K562 (cell line): ENCODE measurements at regions not wholly inside any gene's neighbourhood (a gene's known extent, or its start where the extent isn't known, plus 50 kb on each side); places are given as distances from the start of the nearest gene placed in this dataset.

ENCODE experiments used
- ATAC-seq: fragments of 200-7000 bp; cut with Tn5 transposase; 3 replicates; pipeline ENCODE4 v1.9.1; 2020; ENCODE audit warnings: moderate library complexity
- BruUV-seq: library from RNA; stranded (reverse); fragments of 400-500 nt; replicated peaks from 2 replicates; lab custom pipeline; 2021; lab: Mats Ljungman, UMichigan
- CTCF ChIA-PET: fragments of 300-600 bp; formaldehyde crosslinking; extraction: SDS; loops from one replicate; lab custom pipeline; 2021; ENCODE audit warnings: low intra/inter-chr PET ratio; lab: Yijun Ruan, JAX
- POLR2A ChIA-PET: fragments of 300-600, 350-650 bp; sonication (Branson Sonifier 250); formaldehyde crosslinking; extraction: SDS; loops from one replicate; lab custom pipeline; 2021; ENCODE audit warnings: antibody characterized with exemption, inconsistent platforms; lab: Yijun Ruan, JAX
- DNase-seq, 4 experiments: peaks; one replicate each; pipeline versions ENCODE4 v3.0.0 to v3.0.0-alpha.2; 2011 to 2018; ENCODE audit warnings: low spot score in 3 of 4, mixed read lengths in 3 of 4; ENCODE audit errors: extremely low read depth in 1 of 4
- FAIRE-seq: peaks from 2 replicates; lab custom pipeline; 2011; peaks lifted over from hg19 to GRCh38; lab: Jason Lieb, UNC
- H2AFZ ChIP-seq: 2 replicates; pipeline ENCODE4 v1.6.0; 2011; ENCODE audit warnings: low read depth, low read length, control low read depth, inconsistent platforms
- H3K27ac ChIP-seq: fragments of 200-600 bp; 3 replicates; pipeline ENCODE4 v1.8.0; 2011; ENCODE audit warnings: low read depth, mild to moderate bottlenecking, control low read depth, inconsistent platforms, low read length, moderate library complexity, mixed read lengths; ENCODE audit errors: extremely low read depth
- H3K27me3 ChIP-seq, 2 experiments: fragments of 300-600 bp in 1 of 2; 2 replicates in 1 of 2; 3 replicates in 1 of 2; pipeline versions ENCODE4 v1.6.0 to v1.8.0; 2011; ENCODE audit warnings: inconsistent platforms in 2 of 2, low read length in 2 of 2, mild to moderate bottlenecking in 1 of 2, mixed read lengths in 1 of 2, moderate library complexity in 1 of 2; ENCODE audit not compliant: control insufficient read depth in 2 of 2, insufficient read depth in 2 of 2
- H3K36me3 ChIP-seq: fragments of 300-600 bp; 3 replicates; pipeline ENCODE4 v1.8.0; 2011; ENCODE audit warnings: mild to moderate bottlenecking, low read length, inconsistent platforms; ENCODE audit not compliant: control insufficient read depth, insufficient read depth
- H3K4me1 ChIP-seq, 2 experiments: fragments of 200-600 bp in 1 of 2; replicated peaks in 1 of 2; 2 replicates in 1 of 2; 3 replicates in 1 of 2; pipeline versions ENCODE4 v1.5.1 to v1.8.0; 2011; ENCODE audit warnings: inconsistent platforms in 2 of 2, low read length in 2 of 2, mild to moderate bottlenecking in 1 of 2, mixed read lengths in 1 of 2, moderate library complexity in 1 of 2; ENCODE audit not compliant: control insufficient read depth in 2 of 2, insufficient read depth in 2 of 2
- H3K4me2 ChIP-seq: 2 replicates; pipeline ENCODE4 v1.6.1; 2011; ENCODE audit warnings: low read length, control low read depth, inconsistent platforms, mixed read lengths; ENCODE audit not compliant: insufficient read depth
- H3K4me3 ChIP-seq: fragments of 200-600 bp; sonication (generic), shearing (Covaris generic); 2 replicates; pipeline ENCODE4 v1.5.1; 2016; ENCODE audit warnings: control low read depth, inconsistent platforms
- H3K79me2 ChIP-seq: fragments of 200-600 bp; 3 replicates; pipeline ENCODE4 v1.8.0; 2011; ENCODE audit warnings: low read length, inconsistent platforms; ENCODE audit not compliant: control insufficient read depth, insufficient read depth
- H3K9ac ChIP-seq, 2 experiments: 2 replicates each; pipeline versions ENCODE4 v1.6.0 to v1.6.1; 2011; ENCODE audit warnings: low read depth in 2 of 2, low read length in 2 of 2, control low read depth in 1 of 2, inconsistent platforms in 1 of 2, mild to moderate bottlenecking in 1 of 2, mixed read lengths in 1 of 2; ENCODE audit not compliant: insufficient read depth in 1 of 2
- H3K9me1 ChIP-seq: one replicate; pipeline ENCODE4 v1.6.0; 2011; ENCODE audit warnings: inconsistent platforms, mild to moderate bottlenecking, low read length, moderate library complexity; ENCODE audit not compliant: control insufficient read depth, insufficient read depth
- H3K9me3 ChIP-seq: replicated peaks from 2 replicates; pipeline ENCODE4 v1.5.1; 2011; ENCODE audit warnings: low read depth, low read length, inconsistent platforms; ENCODE audit not compliant: control insufficient read depth, insufficient read depth
- H4K20me1 ChIP-seq: replicated peaks from 2 replicates; pipeline ENCODE4 v1.6.1; 2011; ENCODE audit warnings: low read length, inconsistent platforms, mixed read lengths; ENCODE audit not compliant: control insufficient read depth, insufficient read depth
- E4F1 ChIP-seq: fragments of 250-450 bp; sonication (Bioruptor Pico); IDR thresholded peaks from 2 replicates; pipeline ENCODE4 v1.5.0; 2021; ENCODE audit warnings: mild to moderate bottlenecking, borderline replicate concordance
- FOXA1 ChIP-seq: fragments of 450-650 bp; IDR thresholded peaks from 2 replicates; pipeline ENCODE4 v1.6.1; 2016; ENCODE audit warnings: mild to moderate bottlenecking, borderline replicate concordance
- MAFG ChIP-seq: fragments of 450-650 bp; conservative IDR thresholded peaks from 2 replicates; pipeline ENCODE4 v1.6.1; 2016; ENCODE audit warnings: missing genetic modification characterization, missing compliant biosample characterization
- PRMT5 ChIP-seq: sonication (generic); formaldehyde crosslinking; IDR thresholded peaks from 2 replicates; pipeline ENCODE4 v1.5.0; 2020; ENCODE audit warnings: missing genetic modification reagents
- SIX5 ChIP-seq, 2 experiments: IDR thresholded peaks; 2 replicates each; pipeline ENCODE4 v1.6.1; 2011; ENCODE audit warnings: low read length in 2 of 2, borderline replicate concordance in 1 of 2, low read depth in 1 of 2, mild to moderate bottlenecking in 1 of 2, moderate library complexity in 1 of 2; ENCODE audit not compliant: insufficient read depth in 1 of 2
- ZFP36 ChIP-seq: fragments of 150-350 bp; IDR thresholded peaks from 2 replicates; pipeline ENCODE4 v1.6.1; 2018; ENCODE audit warnings: low read length, low read depth; ENCODE audit not compliant: partially characterized antibody
- WGBS: fragments of 100-300 bp; shearing (Covaris generic); methylation state at CpG from one replicate; pipeline ENCODE4 v1.1.6; 2016; ENCODE audit warnings: low coverage, mixed read lengths; ENCODE audit not compliant: insufficient coverage; ENCODE audit errors: missing lambda C conversion rate; 5-methylcytosine and 5-hydroxymethylcytosine counted together
- in situ Hi-C: fragments of 300-500 bp; cut with MboI; formaldehyde crosslinking; loops from 4 replicates; pipeline ENCODE4 v1.15.0; 2018; ENCODE audit warnings: inconsistent platforms, mixed read lengths
- intact Hi-C: fragments of 100-400 bp; cut with micrococcal nuclease; formaldehyde crosslinking; loops from 2 replicates; pipeline ENCODE4 v1.14.2; 2022

- Histone ChIP-seq H3K9me3 (no peaks in the 10 kb centered on the region), H3K27ac (no peak overlapping the region), H3K36me3 (no peaks in the 10 kb centered on the region), H3K9me1 (no peaks in the 10 kb centered on the region), H3K79me2 (no peaks in the 10 kb centered on the region), H3K4me1 (no peaks in the 10 kb centered on the region), H4K20me1 (no peaks in the 10 kb centered on the region), H3K4me3 (no peak overlapping the region), H2AFZ (no peak overlapping the region), H3K27me3 (peaks cover 5 to 13% of the 10 kb centered on the region in 2 experiments; a peak in 3 of 5 replicates), H3K4me2 (no peak overlapping the region), H3K9ac (no peak overlapping the region)
- no peak for FAIRE-seq
- 3% methylated on average over 4 of the region's 4 CpGs for WGBS
- no peak for DNase-seq
- BruUV-seq, result no TSS peak
- no peak for TF ChIP-seq MAFG
- no peak for TF ChIP-seq SIX5 (IDR thresholded peaks at IDR 0.05; ENCODE audit: borderline replicate concordance in 1 of 2, insufficient read depth in 1 of 2, low read depth in 1 of 2, low read length in 2 of 2)
- no peak for TF ChIP-seq FOXA1
- TF ChIP-seq E4F1 (CRISPR knock-in tag), result no peak
- TF ChIP-seq PRMT5 (CRISPR knock-in tag), result no peak
- no peak for TF ChIP-seq ZFP36
- in situ Hi-C loops (no loop called here), intact Hi-C loops (no loop called here)
- CTCF ChIA-PET, result no interaction called here
- POLR2A ChIA-PET, result no interaction called here
- ATAC-seq, result no peak
These were observed 118.9 kb downstream of the SAMD5 start for GRCh38 chr6:147627411-147627810.
